ENCODE measurements at regions not wholly inside any gene's neighbourhood (a gene's known extent, or its start where the extent isn't known, plus 50 kb on each side); places are given as distances from the start of the nearest gene placed in this dataset.

- Histone ChIP-seq H3K27ac (ENCODE audit: low read depth, low read length) (no peak overlapping the region), H3K36me3 (ENCODE audit: insufficient read depth, low read length) (no peaks in the 10 kb centered on the region), H3K9me3 (ENCODE audit: insufficient read depth, low read depth, low read length) (no peaks in the 10 kb centered on the region), H3K27me3 (ENCODE audit: insufficient read depth, low read length) (no peaks in the 10 kb centered on the region), H3K4me1 (ENCODE audit: insufficient read depth, low read length) (peaks cover 2% of the 10 kb centered on the region), H3K9ac (ENCODE audit: low read depth, low read length) (no peak overlapping the region), H3K4me3 (ENCODE audit: low read length) (no peak overlapping the region)
- 95% methylated on average over 18 of the region's 18 CpGs for WGBS
These were observed 957.8 kb upstream of the GJE1 start for GRCh38 chr6:141174932-141175331.

- H3K4me3 ChIP-seq (ENCODE audit: low read length): no peak overlapping the region
- no peaks in the 10 kb centered on the region for H3K9me3 ChIP-seq (ENCODE audit: insufficient read depth, low read depth, low read length)
These were observed 959.2 kb upstream of the GJE1 start for GRCh38 chr6:141173529-141173928.

GRCh38 chr6:141169419-141169818 is 963.3 kb upstream of the GJE1 start:
- peak overlapping the region; percentile 68; the same call in 1 of the 2 replicates for H3K27ac ChIP-seq (ENCODE audit: low read depth, low read length)
- no peak overlapping the region for H3K4me3 ChIP-seq (ENCODE audit: low read length)
- H3K4me1 ChIP-seq (ENCODE audit: insufficient read depth, low read length): peaks cover 30% of the 10 kb centered on the region
- no peaks in the 10 kb centered on the region for H3K27me3 ChIP-seq (ENCODE audit: insufficient read depth, low read length)
- peak overlapping the region; percentile 37; the same call in 1 of the 2 replicates for H3K9ac ChIP-seq (ENCODE audit: low read depth, low read length)
- 76% methylated on average over 1 of the region's 1 CpG for WGBS
- H3K36me3 ChIP-seq (ENCODE audit: insufficient read depth, low read length): no peaks in the 10 kb centered on the region
- H3K9me3 ChIP-seq (ENCODE audit: insufficient read depth, low read depth, low read length): no peaks in the 10 kb centered on the region

More at GRCh38 chr6:141173529-141173928, 959.2 kb upstream of the GJE1 start:
- Histone ChIP-seq H3K4me1 (ENCODE audit: insufficient read depth, low read length) (peaks cover 11% of the 10 kb centered on the region), H3K9ac (ENCODE audit: low read depth, low read length) (no peak overlapping the region), H3K36me3 (ENCODE audit: insufficient read depth, low read length) (no peaks in the 10 kb centered on the region), H3K27me3 (ENCODE audit: insufficient read depth, low read length) (no peaks in the 10 kb centered on the region), H3K27ac (ENCODE audit: low read depth, low read length) (no peak overlapping the region)

- H3K36me3 ChIP-seq (ENCODE audit: insufficient read depth, low read length): no peaks in the 10 kb centered on the region
- no peak overlapping the region for H3K27ac ChIP-seq (ENCODE audit: low read depth, low read length)
- H3K4me3 ChIP-seq (ENCODE audit: low read length): no peak overlapping the region
- H3K9ac ChIP-seq (ENCODE audit: low read depth, low read length): no peak overlapping the region
- no peaks in the 10 kb centered on the region for H3K9me3 ChIP-seq (ENCODE audit: insufficient read depth, low read depth, low read length)
- peaks cover 36% of the 10 kb centered on the region for H3K4me1 ChIP-seq (ENCODE audit: insufficient read depth, low read length)
- 98% methylated on average over 20 of the region's 20 CpGs for WGBS
- no peaks in the 10 kb centered on the region for H3K27me3 ChIP-seq (ENCODE audit: insufficient read depth, low read length)
These were observed 964.8 kb upstream of the GJE1 start for GRCh38 chr6:141167945-141168344.

GRCh38 chr6:141165002-141165665 is 967.6 kb upstream of the GJE1 start:
- WGBS: 84% methylated on average over 1 of the region's 1 CpG
- H3K9ac ChIP-seq (ENCODE audit: low read depth, low read length): no peak overlapping the region

GRCh38 chr6:141164042-141164743 is 968.5 kb upstream of the GJE1 start:
- Histone ChIP-seq H3K9ac (ENCODE audit: low read depth, low read length) (no peak overlapping the region), H3K4me1 (ENCODE audit: insufficient read depth, low read length) (peaks cover 27% of the 10 kb centered on the region), H3K4me3 (ENCODE audit: low read length) (no peak overlapping the region), H3K36me3 (ENCODE audit: insufficient read depth, low read length) (no peaks in the 10 kb centered on the region), H3K27ac (ENCODE audit: low read depth, low read length) (peak overlapping the region; percentile 38; the same call in 1 of the 2 replicates), H3K27me3 (ENCODE audit: insufficient read depth, low read length) (no peaks in the 10 kb centered on the region), H3K9me3 (ENCODE audit: insufficient read depth, low read depth, low read length) (no peaks in the 10 kb centered on the region)
- WGBS: 86% methylated on average over 4 of the region's 4 CpGs

More at GRCh38 chr6:141165002-141165665, 967.6 kb upstream of the GJE1 start:
- Histone ChIP-seq H3K4me3 (ENCODE audit: low read length) (no peak overlapping the region), H3K4me1 (ENCODE audit: insufficient read depth, low read length) (peaks cover 36% of the 10 kb centered on the region), H3K9me3 (ENCODE audit: insufficient read depth, low read depth, low read length) (no peaks in the 10 kb centered on the region), H3K27me3 (ENCODE audit: insufficient read depth, low read length) (no peaks in the 10 kb centered on the region), H3K27ac (ENCODE audit: low read depth, low read length) (no peak overlapping the region; the same call in 1 of the 2 replicates), H3K36me3 (ENCODE audit: insufficient read depth, low read length) (no peaks in the 10 kb centered on the region)

- Histone ChIP-seq H3K27me3 (ENCODE audit: insufficient read depth, low read length) (no peaks in the 10 kb centered on the region), H3K9ac (ENCODE audit: low read depth, low read length) (no peak overlapping the region), H3K36me3 (ENCODE audit: insufficient read depth, low read length) (no peaks in the 10 kb centered on the region), H3K9me3 (ENCODE audit: insufficient read depth, low read depth, low read length) (no peaks in the 10 kb centered on the region), H3K4me1 (ENCODE audit: insufficient read depth, low read length) (peaks cover 33% of the 10 kb centered on the region), H3K4me3 (ENCODE audit: low read length) (no peak overlapping the region), H3K27ac (ENCODE audit: low read depth, low read length) (no peak overlapping the region)
These were observed 969.6 kb upstream of the GJE1 start for GRCh38 chr6:141163107-141163506.

GRCh38 chr6:141158740-141159139 is 974.0 kb upstream of the GJE1 start:
- no peak overlapping the region for H3K4me3 ChIP-seq (ENCODE audit: low read length)
- H3K27ac ChIP-seq (ENCODE audit: low read depth, low read length): no peak overlapping the region
- no peak overlapping the region for H3K9ac ChIP-seq (ENCODE audit: low read depth, low read length)
- peaks cover 16% of the 10 kb centered on the region for H3K9me3 ChIP-seq (ENCODE audit: insufficient read depth, low read depth, low read length)
- peaks cover 10% of the 10 kb centered on the region; the same call in 1 of the 2 replicates for H3K4me1 ChIP-seq (ENCODE audit: insufficient read depth, low read length)
- WGBS: 86% methylated on average over 1 of the region's 1 CpG
- H3K36me3 ChIP-seq (ENCODE audit: insufficient read depth, low read length): no peaks in the 10 kb centered on the region
- no peaks in the 10 kb centered on the region for H3K27me3 ChIP-seq (ENCODE audit: insufficient read depth, low read length)

GRCh38 chr6:141153563-141153962 is 979.2 kb upstream of the GJE1 start:
- peak overlapping the region; percentile 69 for H3K27ac ChIP-seq (ENCODE audit: low read depth, low read length)
- H3K4me3 ChIP-seq (ENCODE audit: low read length): no peak overlapping the region
- no peaks in the 10 kb centered on the region for H3K27me3 ChIP-seq (ENCODE audit: insufficient read depth, low read length)
- H3K9ac ChIP-seq (ENCODE audit: low read depth, low read length): no peak overlapping the region
- peaks cover 14% of the 10 kb centered on the region for H3K4me1 ChIP-seq (ENCODE audit: insufficient read depth, low read length)
- H3K36me3 ChIP-seq (ENCODE audit: insufficient read depth, low read length): no peaks in the 10 kb centered on the region
- no CpG with 5 or more reads among the region's 2 CpGs for WGBS
- H3K9me3 ChIP-seq (ENCODE audit: insufficient read depth, low read depth, low read length): peaks cover 22% of the 10 kb centered on the region

- Histone ChIP-seq H3K4me3 (ENCODE audit: low read length) (no peak overlapping the region), H3K4me1 (ENCODE audit: insufficient read depth, low read length) (peaks cover 14% of the 10 kb centered on the region), H3K27me3 (ENCODE audit: insufficient read depth, low read length) (no peaks in the 10 kb centered on the region), H3K9ac (ENCODE audit: low read depth, low read length) (peak overlapping the region; percentile 57), H3K27ac (ENCODE audit: low read depth, low read length) (peak overlapping the region; percentile 89), H3K9me3 (ENCODE audit: insufficient read depth, low read depth, low read length) (peaks cover 26% of the 10 kb centered on the region), H3K36me3 (ENCODE audit: insufficient read depth, low read length) (no peaks in the 10 kb centered on the region)
- WGBS: 86% methylated on average over 1 of the region's 1 CpG
These were observed 979.8 kb upstream of the GJE1 start for GRCh38 chr6:141152951-141153350.

GRCh38 chr6:141151710-141152417 is 980.9 kb upstream of the GJE1 start:
- Histone ChIP-seq H3K9ac (ENCODE audit: low read depth, low read length) (no peak overlapping the region), H3K36me3 (ENCODE audit: insufficient read depth, low read length) (no peaks in the 10 kb centered on the region), H3K4me1 (ENCODE audit: insufficient read depth, low read length) (peaks cover 14% of the 10 kb centered on the region), H3K9me3 (ENCODE audit: insufficient read depth, low read depth, low read length) (peaks cover 26% of the 10 kb centered on the region), H3K4me3 (ENCODE audit: low read length) (no peak overlapping the region), H3K27ac (ENCODE audit: low read depth, low read length) (no peak overlapping the region), H3K27me3 (ENCODE audit: insufficient read depth, low read length) (no peaks in the 10 kb centered on the region)
- WGBS: 83% methylated on average over 3 of the region's 3 CpGs
